HepG2 (cell line): ENCODE measurements at regions not wholly inside any gene's neighbourhood (a gene's known extent, or its start where the extent isn't known, plus 50 kb on each side); places are given as distances from the start of the nearest gene placed in this dataset.

Experiments
- ATAC-seq: fragments of 200-7000 bp; cut with Tn5 transposase; 3 replicates; pipeline ENCODE4 v1.9.1; 2020; ENCODE audit warnings: mild to moderate bottlenecking, moderate library complexity
- BruUV-seq: library from RNA; stranded (reverse); fragments of 400-500 nt; replicated peaks from 2 replicates; lab custom pipeline; 2021; lab: Mats Ljungman, UMichigan
- CTCF ChIA-PET: fragments of 300-600 bp; formaldehyde crosslinking; extraction: SDS; loops from one replicate; lab custom pipeline; 2021; ENCODE audit warnings: low total read pairs, inconsistent platforms, low intra/inter-chr PET ratio; lab: Yijun Ruan, JAX
- POLR2A ChIA-PET: fragments of 350-600 bp; sonication (Branson Sonifier 250); formaldehyde crosslinking; loops from one replicate; lab custom pipeline; 2020; ENCODE audit warnings: antibody characterized with exemption, inconsistent platforms; lab: Yijun Ruan, JAX
- DNase-seq: peaks from one replicate; pipeline ENCODE4 v3.0.0-alpha.2; 2015; ENCODE audit warnings: low spot score
- FAIRE-seq: peaks from 3 replicates; lab custom pipeline; 2011; peaks lifted over from hg19 to GRCh38; lab: Jason Lieb, UNC
- H2AFZ ChIP-seq: one replicate; pipeline ENCODE4 v1.6.1; 2011; ENCODE audit warnings: low read length, inconsistent platforms
- H3K27ac ChIP-seq: fragments of 300-600 bp; 3 replicates; pipeline ENCODE4 v1.8.0; 2011; ENCODE audit warnings: mixed run types, mild to moderate bottlenecking, mixed read lengths, low read length, inconsistent platforms; ENCODE audit not compliant: insufficient read depth; ENCODE audit errors: extremely low read length
- H3K27me3 ChIP-seq, 2 experiments: fragments of 200-600 bp in 1 of 2; 2 replicates in 1 of 2; 3 replicates in 1 of 2; pipeline versions ENCODE4 v1.6.0 to v1.8.0; 2011; ENCODE audit warnings: low read length in 2 of 2, mild to moderate bottlenecking in 2 of 2, moderate library complexity in 2 of 2, inconsistent platforms in 1 of 2; ENCODE audit not compliant: insufficient read depth in 2 of 2, control insufficient read depth in 1 of 2
- H3K36me3 ChIP-seq, 2 experiments: fragments of 200-600 bp in 1 of 2; replicated peaks in 1 of 2; 2 replicates in 1 of 2; 3 replicates in 1 of 2; pipeline versions ENCODE4 v1.5.1 to v1.8.0; 2011; ENCODE audit warnings: low read length in 2 of 2, inconsistent platforms in 1 of 2; ENCODE audit not compliant: insufficient read depth in 2 of 2, control insufficient read depth in 1 of 2
- H3K4me1 ChIP-seq: 2 replicates; pipeline ENCODE4 v1.5.1; 2012; ENCODE audit warnings: low read length, inconsistent platforms; ENCODE audit not compliant: insufficient read depth
- H3K4me2 ChIP-seq: 2 replicates; pipeline ENCODE4 v1.6.0; 2011; ENCODE audit warnings: low read depth, low read length, inconsistent platforms
- H3K4me3 ChIP-seq, 3 experiments: fragments of 200-600 bp in 1 of 3; sonication (generic), shearing (Covaris generic) in 1 of 3; replicated peaks in 1 of 3; 2 replicates each; pipeline ENCODE4 v1.5.1; 2011 to 2016; ENCODE audit warnings: low read length in 3 of 3, inconsistent platforms in 2 of 3, low read depth in 2 of 3, mild to moderate bottlenecking in 2 of 3, control low read depth in 1 of 3, mixed read lengths in 1 of 3; ENCODE audit not compliant: insufficient read depth in 1 of 3
- H3K79me2 ChIP-seq: one replicate; pipeline ENCODE4 v1.6.1; 2011; ENCODE audit warnings: low read length, inconsistent platforms; ENCODE audit not compliant: insufficient read depth
- H3K9ac ChIP-seq: 2 replicates; pipeline ENCODE4 v1.6.0; 2011; ENCODE audit warnings: mild to moderate bottlenecking, low read depth, low read length, inconsistent platforms; ENCODE audit not compliant: insufficient read depth
- H3K9me3 ChIP-seq: 2 replicates; pipeline ENCODE4 v1.5.1; 2012; ENCODE audit warnings: mild to moderate bottlenecking, low read length
- H4K20me1 ChIP-seq: 2 replicates; pipeline ENCODE4 v1.6.0; 2011; ENCODE audit warnings: inconsistent platforms, mild to moderate bottlenecking, low read length, moderate library complexity; ENCODE audit not compliant: insufficient read depth
- CCDC6 ChIP-seq: sonication (generic); formaldehyde crosslinking; IDR thresholded peaks from 2 replicates; pipeline ENCODE4 v1.8.1; 2022; ENCODE audit warnings: mild to moderate bottlenecking, missing genetic modification reagents, moderate library complexity
- ELF4 ChIP-seq: sonication (generic); formaldehyde crosslinking; IDR thresholded peaks from 2 replicates; pipeline ENCODE4 v1.5.0; 2020; ENCODE audit warnings: missing genetic modification reagents, mild to moderate bottlenecking, moderate library complexity, borderline replicate concordance
- MIER2 ChIP-seq: IDR thresholded peaks from 2 replicates; pipeline ENCODE4 v1.6.1; 2016; ENCODE audit warnings: missing biosample characterization, missing genetic modification reagents
- NCOR1 ChIP-seq: fragments of 200-600 bp; sonication (generic); IDR thresholded peaks from 2 replicates; pipeline ENCODE4 v1.7.0; 2017; ENCODE audit warnings: antibody characterized with exemption, low read length, borderline replicate concordance
- PHF5A ChIP-seq: IDR thresholded peaks from one replicate; pipeline ENCODE4 v1.6.1; 2018; ENCODE audit warnings: low read depth, missing genetic modification reagents; ENCODE audit not compliant: unreplicated experiment
- SOX6 ChIP-seq, 2 experiments: fragments of 450-650 bp in 1 of 2; sonication (generic) in 1 of 2; formaldehyde crosslinking in 1 of 2; IDR thresholded peaks; 2 replicates each; pipeline versions ENCODE4 v1.4.0 to v1.6.1; 2017 to 2020; ENCODE audit warnings: antibody characterized with exemption in 1 of 2, mild to moderate bottlenecking in 1 of 2, missing genetic modification reagents in 1 of 2
- SUZ12 ChIP-seq: fragments of 150-350 bp; IDR thresholded peaks from 2 replicates; pipeline ENCODE4 v1.6.1; 2014; ENCODE audit warnings: low read depth, low read length
- TEAD3 ChIP-seq: optimal IDR thresholded peaks from 2 replicates; pipeline ENCODE3; 2016; ENCODE audit warnings: borderline replicate concordance
- THAP11 ChIP-seq: IDR thresholded peaks from 2 replicates; pipeline ENCODE4 v1.6.1; 2016; ENCODE audit warnings: missing biosample characterization, missing genetic modification reagents
- ZNF747 ChIP-seq: sonication (generic); formaldehyde crosslinking; IDR thresholded peaks from 2 replicates; pipeline ENCODE4 v1.8.1; 2023; ENCODE audit warnings: missing genetic modification reagents, mild to moderate bottlenecking, borderline replicate concordance
- ZNF761 ChIP-seq: sonication (generic); formaldehyde crosslinking; conservative IDR thresholded peaks from 2 replicates; pipeline ENCODE4 v1.4.0; 2020; ENCODE audit warnings: mild to moderate bottlenecking, missing genetic modification reagents
- WGBS: methylation state at CpG from one replicate; pipeline ENCODE4 v1.1.6; 2017; ENCODE audit warnings: low lambda C conversion rate; 5-methylcytosine and 5-hydroxymethylcytosine counted together
- in situ Hi-C: cut with HindIII; loops from 2 replicates; pipeline ENCODE4 v1.10.0; 2017; ENCODE audit warnings: low pct_unique_long_range_greater_than_20kb; ENCODE audit not compliant: extremely low pct_ligation_motif_present
- intact Hi-C: fragments of 100-400 bp; cut with micrococcal nuclease; formaldehyde crosslinking; loops from one replicate; pipeline ENCODE4 v1.10.0; 2022; ENCODE audit not compliant: unreplicated experiment
- TF ChIP-seq, protein P1 (sequence below): sonication (generic); formaldehyde crosslinking; IDR thresholded peaks from 2 replicates; pipeline ENCODE4 v1.9.0; 2021; ENCODE audit warnings: mild to moderate bottlenecking, missing genetic modification reagents

DNA sequence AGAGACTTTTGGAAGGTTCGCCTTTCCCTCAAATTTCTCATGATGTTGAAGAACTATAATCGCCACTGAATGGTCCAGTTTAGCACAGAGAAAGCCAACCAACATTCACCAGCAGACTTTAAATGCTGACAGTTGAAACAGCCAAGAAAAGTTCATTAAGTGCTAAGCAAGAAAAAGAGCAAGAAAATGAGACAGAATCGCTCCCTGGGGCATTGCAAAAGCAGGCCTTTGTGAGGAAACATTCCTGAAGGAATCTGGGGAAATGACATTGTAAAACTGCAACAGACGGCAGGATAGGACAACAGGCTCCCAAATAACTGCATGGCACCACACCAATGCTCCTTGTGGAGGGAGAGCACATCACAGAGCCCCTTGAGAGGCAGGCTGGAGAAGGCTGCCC lies 269.3 kb upstream of the ID2 start:
- Histone ChIP-seq H3K4me2 (peak overlapping the region; percentile 26), H2AFZ (no peak overlapping the region), H3K9ac (no peak overlapping the region), H3K36me3 (no peaks in the 10 kb centered on the region), H3K4me1 (peaks cover 72% of the 10 kb centered on the region), H3K27me3 (no peaks in the 10 kb centered on the region; a peak in 1 of 5 replicates), H3K27ac (peak overlapping the region; percentile 80), H3K79me2 (no peaks in the 10 kb centered on the region), H4K20me1 (no peaks in the 10 kb centered on the region), H3K4me3 (no peak overlapping the region), H3K9me3 (no peaks in the 10 kb centered on the region)
- BruUV-seq: no TSS peak
- ChIA-PET CTCF (no interaction called here), POLR2A (interaction anchor here (1.6 kb wide), 1 partner anchor 268 kb away, joined by 15 read pairs; the partner anchor contains the start of gene ID2)
- 77% methylated on average over 4 of the region's 4 CpGs for WGBS
- in situ Hi-C loops (no loop called here), intact Hi-C loops (loop anchor here (1.0 to 10.0 kb wide), 5 partner anchors 90 to 309 kb away; partner anchors contain the start of gene ID2)
- no peak; the same call in 2 of the 3 replicates for ATAC-seq
- FAIRE-seq: peak; percentile 8
- DNase-seq: no peak
- TF ChIP-seq THAP11 (CRISPR knock-in tag) (0 out of 2 replicates have a peak, but pooled peaks have one; percentile 11), MIER2 (CRISPR knock-in tag) (0 out of 2 replicates have a peak, but pooled peaks have one; percentile 6), CCDC6 (CRISPR knock-in tag) (no peak), NCOR1 (0 out of 2 replicates have a peak, but pooled peaks have one; percentile 1), ZNF761 (CRISPR knock-in tag) (0 out of 2 replicates have a peak, but pooled peaks have one; percentile 15), PHF5A (CRISPR knock-in tag) (no peak), SOX6 (IDR thresholded peaks at IDR 0.05) (no peak), SOX6 (CRISPR knock-in tag; IDR thresholded peaks at IDR 0.05) (peak; percentile 27; the same call in 1 of the 2 replicates), TEAD3 (peak; percentile 12), ZNF747 (CRISPR knock-in tag) (peak; percentile 28; the same call in 1 of the 2 replicates), SUZ12 (no peak), ELF4 (CRISPR knock-in tag) (0 out of 2 replicates have a peak, but pooled peaks have one; percentile 45)
- TF ChIP-seq, protein P1, sequence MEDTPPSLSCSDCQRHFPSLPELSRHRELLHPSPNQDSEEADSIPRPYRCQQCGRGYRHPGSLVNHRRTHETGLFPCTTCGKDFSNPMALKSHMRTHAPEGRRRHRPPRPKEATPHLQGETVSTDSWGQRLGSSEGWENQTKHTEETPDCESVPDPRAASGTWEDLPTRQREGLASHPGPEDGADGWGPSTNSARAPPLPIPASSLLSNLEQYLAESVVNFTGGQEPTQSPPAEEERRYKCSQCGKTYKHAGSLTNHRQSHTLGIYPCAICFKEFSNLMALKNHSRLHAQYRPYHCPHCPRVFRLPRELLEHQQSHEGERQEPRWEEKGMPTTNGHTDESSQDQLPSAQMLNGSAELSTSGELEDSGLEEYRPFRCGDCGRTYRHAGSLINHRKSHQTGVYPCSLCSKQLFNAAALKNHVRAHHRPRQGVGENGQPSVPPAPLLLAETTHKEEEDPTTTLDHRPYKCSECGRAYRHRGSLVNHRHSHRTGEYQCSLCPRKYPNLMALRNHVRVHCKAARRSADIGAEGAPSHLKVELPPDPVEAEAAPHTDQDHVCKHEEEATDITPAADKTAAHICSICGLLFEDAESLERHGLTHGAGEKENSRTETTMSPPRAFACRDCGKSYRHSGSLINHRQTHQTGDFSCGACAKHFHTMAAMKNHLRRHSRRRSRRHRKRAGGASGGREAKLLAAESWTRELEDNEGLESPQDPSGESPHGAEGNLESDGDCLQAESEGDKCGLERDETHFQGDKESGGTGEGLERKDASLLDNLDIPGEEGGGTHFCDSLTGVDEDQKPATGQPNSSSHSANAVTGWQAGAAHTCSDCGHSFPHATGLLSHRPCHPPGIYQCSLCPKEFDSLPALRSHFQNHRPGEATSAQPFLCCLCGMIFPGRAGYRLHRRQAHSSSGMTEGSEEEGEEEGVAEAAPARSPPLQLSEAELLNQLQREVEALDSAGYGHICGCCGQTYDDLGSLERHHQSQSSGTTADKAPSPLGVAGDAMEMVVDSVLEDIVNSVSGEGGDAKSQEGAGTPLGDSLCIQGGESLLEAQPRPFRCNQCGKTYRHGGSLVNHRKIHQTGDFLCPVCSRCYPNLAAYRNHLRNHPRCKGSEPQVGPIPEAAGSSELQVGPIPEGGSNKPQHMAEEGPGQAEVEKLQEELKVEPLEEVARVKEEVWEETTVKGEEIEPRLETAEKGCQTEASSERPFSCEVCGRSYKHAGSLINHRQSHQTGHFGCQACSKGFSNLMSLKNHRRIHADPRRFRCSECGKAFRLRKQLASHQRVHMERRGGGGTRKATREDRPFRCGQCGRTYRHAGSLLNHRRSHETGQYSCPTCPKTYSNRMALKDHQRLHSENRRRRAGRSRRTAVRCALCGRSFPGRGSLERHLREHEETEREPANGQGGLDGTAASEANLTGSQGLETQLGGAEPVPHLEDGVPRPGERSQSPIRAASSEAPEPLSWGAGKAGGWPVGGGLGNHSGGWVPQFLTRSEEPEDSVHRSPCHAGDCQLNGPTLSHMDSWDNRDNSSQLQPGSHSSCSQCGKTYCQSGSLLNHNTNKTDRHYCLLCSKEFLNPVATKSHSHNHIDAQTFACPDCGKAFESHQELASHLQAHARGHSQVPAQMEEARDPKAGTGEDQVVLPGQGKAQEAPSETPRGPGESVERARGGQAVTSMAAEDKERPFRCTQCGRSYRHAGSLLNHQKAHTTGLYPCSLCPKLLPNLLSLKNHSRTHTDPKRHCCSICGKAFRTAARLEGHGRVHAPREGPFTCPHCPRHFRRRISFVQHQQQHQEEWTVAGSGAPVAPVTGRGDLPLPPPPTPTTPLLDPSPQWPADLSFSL: 0 out of 2 replicates have a peak, but pooled peaks have one; percentile 9
